ENCODE measurements at regions not wholly inside any gene's neighbourhood (a gene's known extent, or its start where the extent isn't known, plus 50 kb on each side); places are given as distances from the start of the nearest gene placed in this dataset.
A peak's percentile ranks its signal among the peaks of the same experiment; 100 is the strongest.

DNA sequence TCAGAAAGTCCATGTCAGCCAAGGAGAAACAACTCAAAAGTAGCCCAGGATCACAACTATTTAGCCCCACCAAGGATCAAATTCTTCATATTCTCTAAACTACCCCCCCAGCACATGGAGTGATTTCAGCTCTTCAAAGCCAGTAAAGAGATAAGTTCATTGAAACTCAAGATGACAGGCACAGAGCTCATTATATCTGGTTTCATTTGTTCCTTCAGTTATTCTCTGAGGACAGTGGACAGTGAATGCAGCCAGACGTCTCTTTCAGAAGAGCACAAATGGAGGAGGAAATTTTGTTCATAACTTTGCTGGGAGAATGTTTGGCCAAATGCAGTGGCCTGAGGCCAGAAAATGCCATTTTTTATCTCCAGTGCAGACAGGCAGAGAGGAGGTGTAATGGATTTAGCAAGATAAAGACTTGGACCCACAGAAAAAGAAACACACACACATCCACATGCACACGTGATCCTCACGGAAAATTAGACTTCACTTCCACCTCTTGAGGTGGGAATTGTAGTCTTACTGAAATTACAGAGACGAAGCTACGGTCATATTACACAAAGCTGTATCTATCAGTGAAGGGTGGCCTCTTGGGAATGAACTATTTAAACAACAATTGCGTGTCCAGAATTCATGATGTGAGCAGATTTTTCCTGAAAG lies 64.6 kb downstream of the HES1 start:
- no peaks in the 10 kb centered on the region for H3K36me3 ChIP-seq (ENCODE audit: insufficient read depth in 1 of 2, low read depth in 1 of 2)
- no peak for DNase-seq

DNA sequence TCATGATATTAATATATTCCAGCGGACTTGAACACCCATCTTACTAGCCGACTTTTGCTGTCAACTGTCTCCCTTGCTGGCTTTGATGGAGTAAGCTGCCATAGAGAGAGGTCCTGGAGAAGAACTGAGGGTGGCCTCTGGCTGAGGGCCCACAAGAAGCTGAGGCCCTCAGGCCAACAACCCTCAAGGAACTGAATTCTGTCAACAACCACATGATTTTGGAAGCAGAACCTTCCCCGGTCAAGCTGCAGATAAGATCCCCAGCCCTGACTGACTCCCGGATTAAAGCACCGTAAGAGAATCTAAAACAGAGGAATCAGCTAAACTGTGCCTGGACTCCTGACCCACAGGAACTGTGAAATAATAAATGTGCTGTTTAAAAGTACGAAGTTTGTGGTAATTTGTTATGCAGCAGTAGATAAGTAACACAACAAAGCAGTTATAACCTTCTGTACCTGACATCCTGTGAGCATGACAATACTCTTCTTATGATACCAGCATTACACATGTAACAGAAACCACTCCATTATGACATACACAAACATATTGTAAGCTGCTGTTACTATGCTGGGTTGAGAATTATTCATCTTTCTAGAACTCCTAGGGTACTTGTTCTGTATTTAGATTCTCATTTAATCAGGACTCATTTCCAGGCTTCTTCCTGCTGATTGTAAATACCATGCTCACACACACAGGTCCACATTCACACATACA lies 66.2 kb downstream of the HES1 start:
- TF ChIP-seq, protein P1, sequence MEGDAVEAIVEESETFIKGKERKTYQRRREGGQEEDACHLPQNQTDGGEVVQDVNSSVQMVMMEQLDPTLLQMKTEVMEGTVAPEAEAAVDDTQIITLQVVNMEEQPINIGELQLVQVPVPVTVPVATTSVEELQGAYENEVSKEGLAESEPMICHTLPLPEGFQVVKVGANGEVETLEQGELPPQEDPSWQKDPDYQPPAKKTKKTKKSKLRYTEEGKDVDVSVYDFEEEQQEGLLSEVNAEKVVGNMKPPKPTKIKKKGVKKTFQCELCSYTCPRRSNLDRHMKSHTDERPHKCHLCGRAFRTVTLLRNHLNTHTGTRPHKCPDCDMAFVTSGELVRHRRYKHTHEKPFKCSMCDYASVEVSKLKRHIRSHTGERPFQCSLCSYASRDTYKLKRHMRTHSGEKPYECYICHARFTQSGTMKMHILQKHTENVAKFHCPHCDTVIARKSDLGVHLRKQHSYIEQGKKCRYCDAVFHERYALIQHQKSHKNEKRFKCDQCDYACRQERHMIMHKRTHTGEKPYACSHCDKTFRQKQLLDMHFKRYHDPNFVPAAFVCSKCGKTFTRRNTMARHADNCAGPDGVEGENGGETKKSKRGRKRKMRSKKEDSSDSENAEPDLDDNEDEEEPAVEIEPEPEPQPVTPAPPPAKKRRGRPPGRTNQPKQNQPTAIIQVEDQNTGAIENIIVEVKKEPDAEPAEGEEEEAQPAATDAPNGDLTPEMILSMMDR (IDR thresholded peaks at IDR 0.05) = no peak
- ATAC-seq = no peak
- Histone ChIP-seq H3K36me3 (ENCODE audit: insufficient read depth in 1 of 2, low read depth in 1 of 2) (no peaks in the 10 kb centered on the region), H3K4me3 (no peak overlapping the region), H3K27ac (no peak overlapping the region), H3K27me3 (ENCODE audit: insufficient read depth in 3 of 3, low read length in 2 of 3) (peaks cover 0 to 13% (median 0%) of the 10 kb centered on the region in 3 donors), H3K4me1 (peaks cover 7% of the 10 kb centered on the region), H3K9me3 (no peaks in the 10 kb centered on the region)
- intact Hi-C loops (cut with DNase I) = no loop called here
- WGBS, 3 donors = 92 to 96% (median 96%) methylated on average over 6 of the region's 6 CpGs
- DNase-seq = no peak

More for the DNA sequence above, 64.6 kb downstream of the HES1 start:
- Histone ChIP-seq H3K4me1 (peaks cover 7% of the 10 kb centered on the region), H3K27me3 (ENCODE audit: insufficient read depth in 3 of 3, low read length in 2 of 3) (peaks cover 0 to 13% (median 0%) of the 10 kb centered on the region in 3 donors), H3K9me3 (no peaks in the 10 kb centered on the region), H3K27ac (no peak overlapping the region), H3K4me3 (no peak overlapping the region)
- TF ChIP-seq, protein P1 (IDR thresholded peaks at IDR 0.05) = no peak
- peak in 1 of 4 donors; percentile 45 for ATAC-seq
- WGBS, 3 donors = 63 to 76% (median 66%) methylated on average over 6 of the region's 6 CpGs
- intact Hi-C loops (cut with DNase I) = no loop called here

DNA sequence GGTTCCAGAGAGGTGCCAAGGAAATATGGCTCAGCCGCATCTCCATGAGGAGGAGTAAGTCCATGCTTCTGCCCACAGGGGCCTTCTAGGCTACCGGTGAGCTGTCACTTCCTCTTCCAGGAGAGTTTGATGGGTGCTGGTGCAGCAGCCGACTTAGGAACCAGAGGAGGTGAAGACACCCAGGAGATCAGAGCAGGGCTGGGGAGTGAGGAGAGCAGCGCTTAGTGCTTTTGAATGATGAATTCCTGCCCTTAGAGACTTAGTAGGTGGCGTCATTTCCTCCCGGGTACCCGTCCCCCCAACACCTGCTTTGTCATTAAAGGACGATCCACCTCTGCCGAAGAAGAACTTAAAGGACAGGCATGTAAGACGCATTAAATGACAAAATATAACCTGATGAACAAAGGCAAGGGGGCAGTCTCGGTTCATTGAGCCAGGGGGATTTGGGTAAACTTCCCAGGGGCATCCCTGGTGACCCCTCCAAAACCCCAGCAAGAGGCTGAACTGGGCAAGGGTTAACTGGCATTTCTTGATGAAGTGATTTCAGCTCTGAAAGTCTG lies 67.6 kb downstream of the HES1 start:
- Histone ChIP-seq H3K27me3 (ENCODE audit: insufficient read depth in 3 of 3, low read length in 2 of 3) (peaks cover 0 to 13% (median 0%) of the 10 kb centered on the region in 3 donors), H3K27ac (no peak overlapping the region), H3K36me3 (ENCODE audit: insufficient read depth in 1 of 2, low read depth in 1 of 2) (no peaks in the 10 kb centered on the region), H3K4me1 (peaks cover 7% of the 10 kb centered on the region), H3K4me3 (peak overlapping the region; percentile 52), H3K9me3 (no peaks in the 10 kb centered on the region)
- intact Hi-C loops (cut with DNase I) = no loop called here
- DNase-seq = no peak
- no peak for ATAC-seq
- 79 to 84% (median 81%) methylated on average over 11 of the region's 11 CpGs for WGBS, 3 donors
- TF ChIP-seq, protein P1 (IDR thresholded peaks at IDR 0.05) = no peak

DNA sequence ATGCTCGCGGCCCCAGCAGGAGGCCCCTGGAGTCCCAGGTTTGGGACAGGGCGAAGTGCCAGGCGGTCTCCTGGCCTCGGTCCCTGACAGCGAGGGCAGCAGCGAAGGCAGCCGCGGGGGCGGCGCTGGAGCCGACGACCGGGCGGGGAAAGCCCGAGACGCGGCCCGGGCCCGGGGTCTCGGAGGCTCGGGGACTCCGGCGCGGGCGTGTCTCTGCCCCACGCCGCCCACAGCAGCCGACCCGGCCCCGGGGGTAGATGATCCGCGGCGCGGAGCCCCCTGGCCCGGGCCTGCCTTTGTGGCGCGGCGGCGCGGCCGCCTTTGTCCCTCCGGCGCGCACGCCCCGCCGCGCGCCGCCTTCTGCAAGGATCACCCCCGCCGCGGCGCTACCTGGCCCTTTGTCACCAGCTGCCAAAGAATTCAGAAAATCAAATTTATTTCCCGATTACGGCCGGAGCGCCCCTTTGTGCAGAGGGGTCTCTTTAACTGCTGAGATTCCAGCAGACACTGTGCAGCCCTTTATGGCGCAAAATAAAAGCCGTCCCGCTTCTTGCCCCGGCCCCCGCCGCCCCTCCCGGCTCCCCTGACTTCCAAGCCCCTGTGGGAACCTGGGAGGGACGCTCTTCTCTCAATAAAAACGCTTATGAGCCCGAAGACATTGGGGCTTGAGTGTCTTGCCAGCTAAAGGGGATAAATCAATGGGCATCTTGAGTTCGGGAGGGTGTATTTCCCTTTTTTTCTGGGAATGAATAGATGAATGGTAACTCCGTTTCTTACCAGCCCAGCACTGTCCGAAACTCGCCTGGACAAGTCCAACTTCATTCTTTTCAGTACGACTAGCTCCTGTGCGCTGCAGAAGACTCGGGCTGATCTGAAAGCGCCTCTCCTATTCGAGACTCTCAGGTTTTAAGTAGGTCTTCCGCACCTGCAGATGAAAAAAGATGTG lies 68.4 kb downstream of the HES1 start:
- Histone ChIP-seq H3K36me3 (ENCODE audit: insufficient read depth in 1 of 2, low read depth in 1 of 2) (no peaks in the 10 kb centered on the region), H3K9me3 (no peaks in the 10 kb centered on the region), H3K27me3 (ENCODE audit: insufficient read depth in 3 of 3, low read length in 2 of 3) (peaks cover 0 to 13% (median 0%) of the 10 kb centered on the region in 3 donors), H3K4me1 (peaks cover 7% of the 10 kb centered on the region), H3K27ac (no peak overlapping the region), H3K4me3 (peak overlapping the region; percentile 52)
- DNase-seq = no peak
- TF ChIP-seq, protein P1 (IDR thresholded peaks at IDR 0.05) = no peak
- ATAC-seq = peak in 1 of 4 donors; percentile 44
- intact Hi-C loops (cut with DNase I) = no loop called here
- WGBS, 3 donors = 34 to 48% (median 40%) methylated on average over 49 to 79 of the region's 79 CpGs
